Caki2 (cell line): ENCODE measurements at regions not wholly inside any gene's neighbourhood (a gene's known extent, or its start where the extent isn't known, plus 50 kb on each side); places are given as distances from the start of the nearest gene placed in this dataset.
A peak's percentile ranks its signal among the peaks of the same experiment; 100 is the strongest.

Experiments used
- DNase-seq: peaks from one replicate; pipeline ENCODE4 v3.0.0-alpha.2; 2015; ENCODE audit warnings: low read depth
- in situ Hi-C: cut with HindIII; loops from 2 replicates; pipeline ENCODE4 v1.10.0; 2016; ENCODE audit warnings: low sequenced_read_pairs, low pct_unique_long_range_greater_than_20kb, mixed read lengths

- in situ Hi-C loops, result no loop called here
- no peak for DNase-seq
Observed at GRCh38 chr5:63170486-63170885, 591.9 kb downstream of the LRRC70 start.

- in situ Hi-C loops, result no loop called here
Observed at GRCh38 chr5:63164838-63165535, 586.4 kb downstream of the LRRC70 start.

GRCh38 chr5:63164339-63164738, 585.7 kb downstream of the LRRC70 start:
- DNase-seq, result no peak
- in situ Hi-C loops, result no loop called here

More at GRCh38 chr5:63164838-63165535, 586.4 kb downstream of the LRRC70 start:
- no peak for DNase-seq

GRCh38 chr5:63155310-63155631, 576.7 kb downstream of the LRRC70 start:
- in situ Hi-C loops, result no loop called here
- no peak for DNase-seq

GRCh38 chr5:63154476-63155309, 576.1 kb downstream of the LRRC70 start:
- no peak for DNase-seq
- in situ Hi-C loops, result no loop called here

- in situ Hi-C loops, result no loop called here
- DNase-seq, result no peak
Observed at GRCh38 chr5:63152871-63153270, 574.3 kb downstream of the LRRC70 start.

- in situ Hi-C loops, result no loop called here
Observed at GRCh38 chr5:63145167-63145566, 566.5 kb downstream of the LRRC70 start.

GRCh38 chr5:63141591-63141990, 563.0 kb downstream of the LRRC70 start:
- DNase-seq, result no peak
- in situ Hi-C loops, result no loop called here

More at GRCh38 chr5:63145167-63145566, 566.5 kb downstream of the LRRC70 start:
- DNase-seq, result no peak

GRCh38 chr5:63135291-63135690, 556.7 kb downstream of the LRRC70 start:
- DNase-seq, result no peak
- in situ Hi-C loops, result no loop called here

- in situ Hi-C loops, result no loop called here
- peak; percentile 6 for DNase-seq
Observed at GRCh38 chr5:63131626-63132285, 553.1 kb downstream of the LRRC70 start.

- in situ Hi-C loops, result no loop called here
- no peak for DNase-seq
Observed at GRCh38 chr5:63128761-63129160, 550.1 kb downstream of the LRRC70 start.

- peak; percentile 37 for DNase-seq
- in situ Hi-C loops, result no loop called here
Observed at GRCh38 chr5:63128018-63128417, 549.4 kb downstream of the LRRC70 start.

GRCh38 chr5:63127054-63127453, 548.4 kb downstream of the LRRC70 start:
- in situ Hi-C loops, result no loop called here
- DNase-seq, result peak; percentile 29

GRCh38 chr5:63125862-63126261, 547.2 kb downstream of the LRRC70 start:
- DNase-seq, result peak; percentile 44

GRCh38 chr5:63125392-63125791, 546.8 kb downstream of the LRRC70 start:
- no peak for DNase-seq
- in situ Hi-C loops, result no loop called here

More at GRCh38 chr5:63125862-63126261, 547.2 kb downstream of the LRRC70 start:
- in situ Hi-C loops, result no loop called here

- in situ Hi-C loops, result no loop called here
- DNase-seq, result no peak
Observed at GRCh38 chr5:63124266-63124665, 545.6 kb downstream of the LRRC70 start.

GRCh38 chr5:63121471-63121870, 542.9 kb downstream of the LRRC70 start:
- DNase-seq, result no peak
- in situ Hi-C loops, result no loop called here

- in situ Hi-C loops, result no loop called here
- no peak for DNase-seq
Observed at GRCh38 chr5:63118221-63118620, 539.6 kb downstream of the LRRC70 start.

GRCh38 chr5:63111891-63112290, 533.3 kb downstream of the LRRC70 start:
- DNase-seq, result peak; percentile 2
- in situ Hi-C loops, result no loop called here
